SU-DHL-6 (cell line): ENCODE measurements at regions not wholly inside any gene's neighbourhood (a gene's known extent, or its start where the extent isn't known, plus 50 kb on each side); places are given as distances from the start of the nearest gene placed in this dataset.

Experiments used
- EZH2phosphoT487 ChIP-seq: fragments of 200-600 bp; sonication (generic), shearing (Covaris generic); conservative IDR thresholded peaks from 2 replicates; pipeline ENCODE4 v1.6.1; 2018; ENCODE audit warnings: mild to moderate bottlenecking, antibody characterized with exemption, low read length, moderate library complexity, mixed read lengths
- TF ChIP-seq, protein P1 (sequence below): fragments of 200-600 bp; sonication (generic); IDR thresholded peaks from one replicate; pipeline ENCODE4 v1.5.1; 2017; ENCODE audit warnings: antibody characterized with exemption, mild to moderate bottlenecking, low read length, moderate library complexity; ENCODE audit not compliant: insufficient read depth, poor library complexity, severe bottlenecking

DNA sequence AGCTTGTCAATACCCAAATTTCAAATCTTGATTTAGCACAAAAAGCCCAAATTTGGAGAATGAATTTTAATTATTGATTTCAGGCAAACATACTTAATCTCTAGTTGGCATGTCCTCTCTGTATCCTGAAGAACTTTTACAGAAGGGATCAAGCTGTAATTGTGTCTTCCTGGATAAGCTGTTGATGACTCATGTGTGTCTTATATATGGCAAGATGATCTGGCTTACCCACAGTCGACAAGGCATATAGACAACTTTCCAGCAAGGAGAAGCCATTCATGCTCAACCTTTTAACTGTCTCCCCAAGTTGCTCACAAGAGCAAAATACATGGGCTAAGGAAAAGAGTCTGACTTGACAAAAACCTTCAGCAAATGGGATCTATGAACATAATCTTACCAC is 112.5 kb upstream of the SLCO6A1 start:
- TF ChIP-seq, protein P1, sequence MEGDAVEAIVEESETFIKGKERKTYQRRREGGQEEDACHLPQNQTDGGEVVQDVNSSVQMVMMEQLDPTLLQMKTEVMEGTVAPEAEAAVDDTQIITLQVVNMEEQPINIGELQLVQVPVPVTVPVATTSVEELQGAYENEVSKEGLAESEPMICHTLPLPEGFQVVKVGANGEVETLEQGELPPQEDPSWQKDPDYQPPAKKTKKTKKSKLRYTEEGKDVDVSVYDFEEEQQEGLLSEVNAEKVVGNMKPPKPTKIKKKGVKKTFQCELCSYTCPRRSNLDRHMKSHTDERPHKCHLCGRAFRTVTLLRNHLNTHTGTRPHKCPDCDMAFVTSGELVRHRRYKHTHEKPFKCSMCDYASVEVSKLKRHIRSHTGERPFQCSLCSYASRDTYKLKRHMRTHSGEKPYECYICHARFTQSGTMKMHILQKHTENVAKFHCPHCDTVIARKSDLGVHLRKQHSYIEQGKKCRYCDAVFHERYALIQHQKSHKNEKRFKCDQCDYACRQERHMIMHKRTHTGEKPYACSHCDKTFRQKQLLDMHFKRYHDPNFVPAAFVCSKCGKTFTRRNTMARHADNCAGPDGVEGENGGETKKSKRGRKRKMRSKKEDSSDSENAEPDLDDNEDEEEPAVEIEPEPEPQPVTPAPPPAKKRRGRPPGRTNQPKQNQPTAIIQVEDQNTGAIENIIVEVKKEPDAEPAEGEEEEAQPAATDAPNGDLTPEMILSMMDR = no peak
- TF ChIP-seq EZH2phosphoT487 = no peak
